GM12878 (cell line): ENCODE measurements at regions not wholly inside any gene's neighbourhood (a gene's known extent, or its start where the extent isn't known, plus 50 kb on each side); places are given as distances from the start of the nearest gene placed in this dataset.

Experiments
- ATAC-seq: fragments of 200-7000 bp; cut with Tn5 transposase; 3 replicates; pipeline ENCODE4 v1.9.1; 2020; ENCODE audit warnings: mild to moderate bottlenecking, moderate library complexity
- BruUV-seq: library from RNA; stranded (reverse); fragments of 400-500 nt; replicated peaks from 2 replicates; lab custom pipeline; 2021; lab: Mats Ljungman, UMichigan
- CTCF ChIA-PET: fragments of 300-600 bp; sonication (Branson Sonifier 250); formaldehyde crosslinking; extraction: SDS; loops from one replicate; lab custom pipeline; 2021; ENCODE audit warnings: inconsistent platforms; lab: Yijun Ruan, JAX
- POLR2A ChIA-PET: fragments of 350-600 bp; formaldehyde crosslinking; extraction: SDS; loops from one replicate; lab custom pipeline; 2021; ENCODE audit warnings: inconsistent platforms; lab: Charles Lee
- RAD21 ChIA-PET: fragments of 300-600 bp; sonication (Branson Sonifier 250); formaldehyde crosslinking; loops from one replicate; lab custom pipeline; 2023; ENCODE audit warnings: antibody characterized with exemption; ENCODE audit not compliant: unreplicated experiment; lab: Charles Lee
- SMC1A ChIA-PET: fragments of 300-600 bp; sonication (Branson Sonifier 250); formaldehyde crosslinking; loops from one replicate; lab custom pipeline; 2023; ENCODE audit not compliant: unreplicated experiment, uncharacterized antibody; lab: Charles Lee
- DNase-seq: peaks from one replicate; pipeline ENCODE4 v3.0.0-alpha.2; 2011; ENCODE audit warnings: low read depth, low spot score
- FAIRE-seq: peaks from 3 replicates; lab custom pipeline; 2011; peaks lifted over from hg19 to GRCh38; lab: Jason Lieb, UNC
- H2AFZ ChIP-seq: 2 replicates; pipeline ENCODE4 v1.6.0; 2011; ENCODE audit warnings: low read depth, low read length, control low read depth; ENCODE audit not compliant: control insufficient read depth
- H3K27ac ChIP-seq: 2 replicates; pipeline ENCODE4 v1.5.1; 2011; ENCODE audit warnings: control low read depth; ENCODE audit not compliant: control insufficient read depth, insufficient read depth
- H3K27me3 ChIP-seq, 2 experiments: replicated peaks in 1 of 2; 2 replicates each; pipeline versions ENCODE4 v1.6.0 to v1.6.1; 2011; ENCODE audit warnings: low read length in 1 of 2; ENCODE audit not compliant: control insufficient read depth in 2 of 2, insufficient read depth in 2 of 2
- H3K36me3 ChIP-seq, 2 experiments: 2 replicates each; pipeline ENCODE4 v1.5.1; 2011; ENCODE audit warnings: low read length in 1 of 2; ENCODE audit not compliant: control insufficient read depth in 2 of 2, insufficient read depth in 2 of 2
- H3K4me1 ChIP-seq: 2 replicates; pipeline ENCODE4 v1.6.1; 2011; ENCODE audit warnings: mild to moderate bottlenecking, low read length, moderate library complexity, mixed read lengths; ENCODE audit not compliant: control insufficient read depth, insufficient read depth
- H3K4me2 ChIP-seq: 2 replicates; pipeline ENCODE4 v1.6.0; 2011; ENCODE audit warnings: control low read depth; ENCODE audit not compliant: control insufficient read depth, insufficient read depth
- H3K4me3 ChIP-seq: fragments of 200-600 bp; sonication (generic); 2 replicates; pipeline ENCODE4 v1.5.1; 2016
- H3K79me2 ChIP-seq: 2 replicates; pipeline ENCODE4 v1.6.0; 2011; ENCODE audit warnings: low read length; ENCODE audit not compliant: control insufficient read depth, insufficient read depth
- H3K9ac ChIP-seq: 2 replicates; pipeline ENCODE4 v1.8.0; 2011; ENCODE audit warnings: low read length, control low read depth, mixed read lengths; ENCODE audit not compliant: control insufficient read depth, insufficient read depth
- H3K9me3 ChIP-seq: replicated peaks from 3 replicates; pipeline ENCODE4 v1.5.1; 2011; ENCODE audit warnings: mild to moderate bottlenecking, low read length; ENCODE audit not compliant: control insufficient read depth, insufficient read depth
- H4K20me1 ChIP-seq: 2 replicates; pipeline ENCODE4 v1.6.0; 2011; ENCODE audit not compliant: control insufficient read depth, insufficient read depth
- CBX5 ChIP-seq: sonication (generic); IDR thresholded peaks from 2 replicates; pipeline ENCODE4 v1.6.1; 2016; ENCODE audit warnings: low read depth, moderate library complexity, mild to moderate bottlenecking, inconsistent platforms
- CREB1 ChIP-seq: IDR thresholded peaks from 2 replicates; pipeline ENCODE4 v1.6.1; 2012; ENCODE audit warnings: low read depth, mild to moderate bottlenecking, inconsistent platforms
- POLR2A ChIP-seq: IDR thresholded peaks from 2 replicates; pipeline ENCODE4 v1.6.1; 2011; ENCODE audit warnings: low read depth, mild to moderate bottlenecking, low read length
- ZBTB40 ChIP-seq: fragments of 450-650 bp; IDR thresholded peaks from 2 replicates; pipeline ENCODE4 v1.6.1; 2016; ENCODE audit warnings: mild to moderate bottlenecking, moderate library complexity, borderline replicate concordance
- WGBS: methylation state at CpG from one replicate; pipeline ENCODE4 v1.1.6; 2016; ENCODE audit warnings: low lambda C conversion rate; ENCODE audit not compliant: insufficient replicate concordance, insufficient coverage; ENCODE audit errors: missing lambda C conversion rate; 5-methylcytosine and 5-hydroxymethylcytosine counted together
- in situ Hi-C: fragments of 300-500 bp; cut with MboI; formaldehyde crosslinking; loops from 9 replicates; pipeline ENCODE4 v1.14.3; 2018; ENCODE audit warnings: mixed read lengths
- intact Hi-C: fragments of 100-400 bp; cut with micrococcal nuclease; formaldehyde crosslinking; loops from one replicate; pipeline ENCODE4 v1.14.2; 2022; ENCODE audit not compliant: unreplicated experiment

- TF ChIP-seq ZBTB40, result no peak
Measured at GRCh38 chr7:52825611-52826010, 209.8 kb upstream of the POM121L12 start (continued).

GRCh38 chr7:52811537-52811936 lies 223.9 kb upstream of the POM121L12 start:
- Histone ChIP-seq H3K27me3 (no peaks in the 10 kb centered on the region), H3K9me3 (no peaks in the 10 kb centered on the region), H3K27ac (no peak overlapping the region), H4K20me1 (no peaks in the 10 kb centered on the region), H3K4me2 (no peak overlapping the region), H3K4me3 (no peak overlapping the region), H3K4me1 (no peaks in the 10 kb centered on the region), H3K79me2 (no peaks in the 10 kb centered on the region), H3K9ac (no peak overlapping the region), H2AFZ (no peak overlapping the region), H3K36me3 (no peaks in the 10 kb centered on the region)
- SMC1A ChIA-PET, result no interaction called here
- CTCF ChIA-PET, result no interaction called here
- ATAC-seq (no peak), DNase-seq (no peak), FAIRE-seq (no peak)
- in situ Hi-C loops (no loop called here), intact Hi-C loops (no loop called here)
- WGBS, result 5% methylated on average over 1 of the region's 1 CpG
- POLR2A ChIA-PET, result no interaction called here
- no peak for TF ChIP-seq CREB1
- TF ChIP-seq POLR2A, result no peak
- TF ChIP-seq CBX5, result no peak
- RAD21 ChIA-PET, result no interaction called here
- BruUV-seq, result no TSS peak
